K562 (cell line): ENCODE measurements at regions not wholly inside any gene's neighbourhood (a gene's known extent, or its start where the extent isn't known, plus 50 kb on each side); places are given as distances from the start of the nearest gene placed in this dataset.

ENCODE experiments used
- ATAC-seq: fragments of 200-7000 bp; cut with Tn5 transposase; 3 replicates; pipeline ENCODE4 v1.9.1; 2020; ENCODE audit warnings: moderate library complexity
- BruUV-seq: library from RNA; stranded (reverse); fragments of 400-500 nt; replicated peaks from 2 replicates; lab custom pipeline; 2021; lab: Mats Ljungman, UMichigan
- CTCF ChIA-PET: fragments of 300-600 bp; formaldehyde crosslinking; extraction: SDS; loops from one replicate; lab custom pipeline; 2021; ENCODE audit warnings: low intra/inter-chr PET ratio; lab: Yijun Ruan, JAX
- POLR2A ChIA-PET: fragments of 300-600, 350-650 bp; sonication (Branson Sonifier 250); formaldehyde crosslinking; extraction: SDS; loops from one replicate; lab custom pipeline; 2021; ENCODE audit warnings: antibody characterized with exemption, inconsistent platforms; lab: Yijun Ruan, JAX
- DNase-seq, 4 experiments: peaks; one replicate each; pipeline versions ENCODE4 v3.0.0 to v3.0.0-alpha.2; 2011 to 2018; ENCODE audit warnings: low spot score in 3 of 4, mixed read lengths in 3 of 4; ENCODE audit errors: extremely low read depth in 1 of 4
- FAIRE-seq: peaks from 2 replicates; lab custom pipeline; 2011; peaks lifted over from hg19 to GRCh38; lab: Jason Lieb, UNC
- H2AFZ ChIP-seq: 2 replicates; pipeline ENCODE4 v1.6.0; 2011; ENCODE audit warnings: low read depth, low read length, control low read depth, inconsistent platforms
- H3K27ac ChIP-seq: fragments of 200-600 bp; 3 replicates; pipeline ENCODE4 v1.8.0; 2011; ENCODE audit warnings: low read depth, mild to moderate bottlenecking, control low read depth, inconsistent platforms, low read length, moderate library complexity, mixed read lengths; ENCODE audit errors: extremely low read depth
- H3K27me3 ChIP-seq, 2 experiments: fragments of 300-600 bp in 1 of 2; 2 replicates in 1 of 2; 3 replicates in 1 of 2; pipeline versions ENCODE4 v1.6.0 to v1.8.0; 2011; ENCODE audit warnings: inconsistent platforms in 2 of 2, low read length in 2 of 2, mild to moderate bottlenecking in 1 of 2, mixed read lengths in 1 of 2, moderate library complexity in 1 of 2; ENCODE audit not compliant: control insufficient read depth in 2 of 2, insufficient read depth in 2 of 2
- H3K36me3 ChIP-seq: fragments of 300-600 bp; 3 replicates; pipeline ENCODE4 v1.8.0; 2011; ENCODE audit warnings: mild to moderate bottlenecking, low read length, inconsistent platforms; ENCODE audit not compliant: control insufficient read depth, insufficient read depth
- H3K4me1 ChIP-seq, 2 experiments: fragments of 200-600 bp in 1 of 2; replicated peaks in 1 of 2; 2 replicates in 1 of 2; 3 replicates in 1 of 2; pipeline versions ENCODE4 v1.5.1 to v1.8.0; 2011; ENCODE audit warnings: inconsistent platforms in 2 of 2, low read length in 2 of 2, mild to moderate bottlenecking in 1 of 2, mixed read lengths in 1 of 2, moderate library complexity in 1 of 2; ENCODE audit not compliant: control insufficient read depth in 2 of 2, insufficient read depth in 2 of 2
- H3K4me2 ChIP-seq: 2 replicates; pipeline ENCODE4 v1.6.1; 2011; ENCODE audit warnings: low read length, control low read depth, inconsistent platforms, mixed read lengths; ENCODE audit not compliant: insufficient read depth
- H3K4me3 ChIP-seq: fragments of 200-600 bp; sonication (generic), shearing (Covaris generic); 2 replicates; pipeline ENCODE4 v1.5.1; 2016; ENCODE audit warnings: control low read depth, inconsistent platforms
- H3K79me2 ChIP-seq: fragments of 200-600 bp; 3 replicates; pipeline ENCODE4 v1.8.0; 2011; ENCODE audit warnings: low read length, inconsistent platforms; ENCODE audit not compliant: control insufficient read depth, insufficient read depth
- H3K9ac ChIP-seq, 2 experiments: 2 replicates each; pipeline versions ENCODE4 v1.6.0 to v1.6.1; 2011; ENCODE audit warnings: low read depth in 2 of 2, low read length in 2 of 2, control low read depth in 1 of 2, inconsistent platforms in 1 of 2, mild to moderate bottlenecking in 1 of 2, mixed read lengths in 1 of 2; ENCODE audit not compliant: insufficient read depth in 1 of 2
- H3K9me1 ChIP-seq: one replicate; pipeline ENCODE4 v1.6.0; 2011; ENCODE audit warnings: inconsistent platforms, mild to moderate bottlenecking, low read length, moderate library complexity; ENCODE audit not compliant: control insufficient read depth, insufficient read depth
- H3K9me3 ChIP-seq: replicated peaks from 2 replicates; pipeline ENCODE4 v1.5.1; 2011; ENCODE audit warnings: low read depth, low read length, inconsistent platforms; ENCODE audit not compliant: control insufficient read depth, insufficient read depth
- H4K20me1 ChIP-seq: replicated peaks from 2 replicates; pipeline ENCODE4 v1.6.1; 2011; ENCODE audit warnings: low read length, inconsistent platforms, mixed read lengths; ENCODE audit not compliant: control insufficient read depth, insufficient read depth
- CAMTA2 ChIP-seq: fragments of 250-450 bp; sonication (Bioruptor Pico); conservative IDR thresholded peaks from 2 replicates; pipeline ENCODE4 v1.5.1; 2022
- CREB3 ChIP-seq: fragments of 450-650 bp; conservative IDR thresholded peaks from 2 replicates; pipeline ENCODE4 v1.6.1; 2016; ENCODE audit warnings: missing genetic modification characterization, low read depth, mild to moderate bottlenecking, missing compliant biosample characterization, moderate library complexity
- ELF2 ChIP-seq: fragments of 250-450 bp; sonication (Bioruptor Pico); IDR thresholded peaks from 2 replicates; pipeline ENCODE4 v1.5.0; 2021; ENCODE audit warnings: mild to moderate bottlenecking
- FOSL1 ChIP-seq: fragments of 200-800 bp; sonication (Bioruptor generic); conservative IDR thresholded peaks from 2 replicates; pipeline ENCODE4 v1.6.1; 2016; ENCODE audit warnings: missing genetic modification characterization, missing compliant biosample characterization
- IFI16 ChIP-seq: fragments of 250-450 bp; sonication (Bioruptor Pico); IDR thresholded peaks from 2 replicates; pipeline ENCODE4 v2.1.2; 2022; ENCODE audit warnings: mild to moderate bottlenecking, inconsistent platforms
- LCOR ChIP-seq: sonication (generic); formaldehyde crosslinking; IDR thresholded peaks from 2 replicates; pipeline ENCODE4 v1.8.0; 2022; ENCODE audit warnings: mild to moderate bottlenecking, missing genetic modification reagents
- PML ChIP-seq: IDR thresholded peaks from 2 replicates; pipeline ENCODE4 v1.6.1; 2012; ENCODE audit warnings: low read length, inconsistent platforms
- PRMT5 ChIP-seq: sonication (generic); formaldehyde crosslinking; IDR thresholded peaks from 2 replicates; pipeline ENCODE4 v1.5.0; 2020; ENCODE audit warnings: missing genetic modification reagents
- RAD21 ChIP-seq, 2 experiments: fragments of 250-450 bp in 1 of 2; fragments of 450-650 bp in 1 of 2; sonication (Bioruptor Pico) in 1 of 2; formaldehyde crosslinking in 1 of 2; IDR thresholded peaks in 1 of 2; conservative IDR thresholded peaks in 1 of 2; 2 replicates each; pipeline versions ENCODE4 v1.4.0 to v1.8.0; 2020 to 2022; ENCODE audit warnings: mild to moderate bottlenecking in 2 of 2, moderate library complexity in 1 of 2
- SIRT6 ChIP-seq: IDR thresholded peaks from one replicate; pipeline ENCODE4 v1.6.1; 2012; ENCODE audit warnings: low read depth, mild to moderate bottlenecking, control low read depth, inconsistent platforms, low read length, moderate library complexity
- SMARCA5 ChIP-seq: fragments of 450-650 bp; IDR thresholded peaks from 2 replicates; pipeline ENCODE4 v1.6.1; 2016
- ZBTB12 ChIP-seq: fragments of 250-450 bp; sonication (Bioruptor Pico); IDR thresholded peaks from 2 replicates; pipeline ENCODE4 v1.4.0; 2020
- ZBTB9 ChIP-seq: fragments of 450-650 bp; formaldehyde crosslinking; IDR thresholded peaks from 2 replicates; pipeline ENCODE4 v1.4.0; 2020; ENCODE audit warnings: mild to moderate bottlenecking, moderate library complexity
- WGBS: fragments of 100-300 bp; shearing (Covaris generic); methylation state at CpG from one replicate; pipeline ENCODE4 v1.1.6; 2016; ENCODE audit warnings: low coverage, mixed read lengths; ENCODE audit not compliant: insufficient coverage; ENCODE audit errors: missing lambda C conversion rate; 5-methylcytosine and 5-hydroxymethylcytosine counted together
- in situ Hi-C: fragments of 300-500 bp; cut with MboI; formaldehyde crosslinking; loops from 4 replicates; pipeline ENCODE4 v1.15.0; 2018; ENCODE audit warnings: inconsistent platforms, mixed read lengths
- intact Hi-C: fragments of 100-400 bp; cut with micrococcal nuclease; formaldehyde crosslinking; loops from 2 replicates; pipeline ENCODE4 v1.14.2; 2022

GRCh38 chrY:12517338-12517737 is 183.7 kb upstream of the USP9Y start (continued):
- no peak for TF ChIP-seq CREB3 (tag)
- TF ChIP-seq SMARCA5: no peak
- TF ChIP-seq RAD21 (CRISPR knock-in tag; conservative IDR thresholded peaks at IDR 0.05 in 1 of 2, IDR thresholded peaks at IDR 0.05 in 1 of 2): no peak
- TF ChIP-seq PRMT5: no peak
- no peak for TF ChIP-seq ZBTB9 (CRISPR knock-in tag)
- no peak for TF ChIP-seq ELF2 (CRISPR knock-in tag)
- TF ChIP-seq, all 486 proteins: peak for 0

- Histone ChIP-seq H3K9ac (no peak overlapping the region), H3K36me3 (no peaks in the 10 kb centered on the region)
- no peak for FAIRE-seq
- no peak for TF ChIP-seq LCOR (CRISPR knock-in tag)
- no peak for TF ChIP-seq PML
- no peak for TF ChIP-seq FOSL1
- no peak for TF ChIP-seq CAMTA2 (CRISPR knock-in tag)
- no peak for TF ChIP-seq SIRT6
- no peak for TF ChIP-seq ZBTB12 (CRISPR knock-in tag)
- no peak for TF ChIP-seq IFI16
- TF ChIP-seq, all 486 proteins: peak for 0
- Histone ChIP-seq H3K79me2 (no peaks in the 10 kb centered on the region), H2AFZ (no peak overlapping the region), H4K20me1 (no peaks in the 10 kb centered on the region), H3K9me3 (no peaks in the 10 kb centered on the region), H3K4me1 (no peaks in the 10 kb centered on the region), H3K9me1 (no peaks in the 10 kb centered on the region), H3K4me3 (no peak overlapping the region), H3K27ac (no peak overlapping the region), H3K27me3 (no peaks in the 10 kb centered on the region), H3K4me2 (no peak overlapping the region)
- in situ Hi-C loops (no loop called here), intact Hi-C loops (no loop called here)
- WGBS: no CpG with 5 or more reads among the region's 3 CpGs
- ChIA-PET POLR2A (no interaction called here), CTCF (no interaction called here)
- no peak for DNase-seq
- ATAC-seq: no peak
- no TSS peak for BruUV-seq
Measured at GRCh38 chrY:12525206-12525605, 175.8 kb upstream of the USP9Y start.
